GM13976 (cell line): ENCODE measurements at regions not wholly inside any gene's neighbourhood (a gene's known extent, or its start where the extent isn't known, plus 50 kb on each side); places are given as distances from the start of the nearest gene placed in this dataset.

Experiments
- DNase-seq: peaks from one replicate; pipeline ENCODE4 v3.0.0; 2012; ENCODE audit warnings: low spot score
- CTCF ChIP-seq: IDR thresholded peaks from 2 replicates; pipeline ENCODE4 v1.5.1; 2012; ENCODE audit warnings: borderline replicate concordance, mild to moderate bottlenecking; ENCODE audit not compliant: insufficient read depth; ENCODE audit errors: extremely low read depth, missing control alignments, control extremely low read depth
- in situ Hi-C: fragments of 300-500 bp; cut with MboI; formaldehyde crosslinking; loops from one replicate; pipeline ENCODE4 v1.12.0; 2022; ENCODE audit warnings: low sequenced_read_pairs, mixed read lengths, inconsistent platforms; ENCODE audit not compliant: unreplicated experiment

- no peak for DNase-seq
- TF ChIP-seq CTCF, result no peak
- in situ Hi-C loops, result no loop called here
Observed at GRCh38 chr3:177308911-177309310, 111.6 kb upstream of the TBL1XR1 start.

GRCh38 chr3:177312491-177312890, 115.2 kb upstream of the TBL1XR1 start:
- DNase-seq, result no peak
- no peak for TF ChIP-seq CTCF
- in situ Hi-C loops, result no loop called here

DNA sequence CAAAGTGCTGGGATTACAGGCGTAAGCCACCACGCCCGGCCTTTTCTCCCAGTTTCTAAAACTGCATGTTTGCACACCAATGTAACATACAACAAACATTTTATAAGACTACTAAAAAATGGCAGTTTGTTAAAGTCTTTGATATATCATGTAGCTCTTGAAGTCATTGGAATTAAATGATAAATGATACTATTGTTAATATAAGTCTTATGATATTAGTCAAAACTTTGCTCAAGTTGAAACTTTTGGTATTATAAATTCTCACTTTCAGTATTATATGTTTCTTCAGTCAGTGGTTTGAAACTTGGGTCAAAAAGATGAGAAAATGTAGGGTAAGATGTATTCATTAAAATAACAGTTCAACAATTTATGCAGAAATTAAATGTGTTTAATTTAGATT, 117.6 kb upstream of the TBL1XR1 start:
- TF ChIP-seq CTCF, result no peak
- DNase-seq, result peak; percentile 48
- in situ Hi-C loops, result no loop called here

DNA sequence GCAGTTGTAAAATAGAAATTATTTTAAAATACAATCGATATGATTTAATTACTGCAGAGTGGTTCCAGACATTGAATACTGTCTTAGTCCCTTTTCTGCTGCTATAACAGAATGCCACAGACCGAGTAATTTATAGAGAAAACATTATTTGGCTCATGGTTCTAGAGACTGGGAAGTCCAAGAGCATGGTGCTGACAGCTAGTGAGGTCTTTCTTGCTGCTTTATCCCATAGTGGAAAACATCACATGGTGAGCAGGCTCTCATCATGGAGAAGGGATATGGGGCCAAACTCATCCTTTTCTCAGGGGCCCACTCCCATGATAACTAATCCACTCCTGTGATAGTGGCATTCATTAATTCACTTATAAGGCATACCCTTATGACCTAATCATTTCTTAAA, 120.0 kb upstream of the TBL1XR1 start:
- DNase-seq, result no peak
- no peak for TF ChIP-seq CTCF
- in situ Hi-C loops, result no loop called here

GRCh38 chr3:177318559-177318958, 121.3 kb upstream of the TBL1XR1 start:
- no peak for DNase-seq
- in situ Hi-C loops, result no loop called here
- no peak for TF ChIP-seq CTCF

GRCh38 chr3:177320765-177321247, 123.5 kb upstream of the TBL1XR1 start:
- in situ Hi-C loops, result no loop called here
- no peak for TF ChIP-seq CTCF
- DNase-seq, result peak; percentile 40

GRCh38 chr3:177321819-177322218, 124.5 kb upstream of the TBL1XR1 start:
- DNase-seq, result no peak
- in situ Hi-C loops, result no loop called here
- TF ChIP-seq CTCF, result no peak
